ENCODE measurements at regions not wholly inside any gene's neighbourhood (a gene's known extent, or its start where the extent isn't known, plus 50 kb on each side); places are given as distances from the start of the nearest gene placed in this dataset.

DNA sequence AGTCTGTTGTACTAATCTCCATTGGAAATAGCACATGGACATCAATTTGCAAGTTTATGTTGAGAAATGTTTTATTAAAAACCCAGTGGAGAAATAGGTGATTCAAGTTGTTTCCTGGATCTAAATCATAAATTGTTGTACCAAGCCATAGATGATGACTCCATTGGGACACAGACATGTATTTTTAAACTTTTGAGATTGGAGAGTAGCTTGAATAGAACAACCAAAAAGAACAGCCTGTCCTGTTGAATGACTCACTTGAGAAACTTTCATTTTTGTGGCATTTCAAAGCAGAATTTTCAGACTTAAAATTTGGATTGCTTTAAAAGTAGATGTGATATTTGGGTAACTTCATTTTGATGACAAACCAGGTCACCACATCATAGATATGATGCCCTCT is 197.5 kb downstream of the GPAM start:
- DNase-seq (ENCODE audit: low spot score) = no peak
- intact Hi-C loops (cut with DNase I) = no loop called here

DNA sequence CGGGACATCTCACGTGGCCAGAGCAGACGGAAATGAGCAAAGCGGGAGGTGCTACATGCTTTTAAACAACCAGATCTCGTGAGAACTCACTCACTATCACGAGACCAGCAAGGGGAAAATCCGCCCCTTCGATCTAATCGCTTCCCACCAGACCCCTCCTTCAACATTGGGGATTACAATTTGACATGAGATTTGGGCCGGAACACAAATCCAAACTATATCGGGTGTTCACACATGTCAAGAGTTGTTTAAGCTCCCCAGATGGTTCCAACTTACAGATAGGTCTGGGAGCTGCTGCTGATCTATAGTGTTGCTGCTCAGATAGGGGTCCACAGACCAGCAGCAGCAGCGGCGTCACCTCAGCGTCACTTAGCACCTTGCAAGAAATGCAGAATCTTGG is 194.9 kb downstream of the GPAM start:
- no peak for DNase-seq (ENCODE audit: low spot score)
- intact Hi-C loops (cut with DNase I) = no loop called here

DNA sequence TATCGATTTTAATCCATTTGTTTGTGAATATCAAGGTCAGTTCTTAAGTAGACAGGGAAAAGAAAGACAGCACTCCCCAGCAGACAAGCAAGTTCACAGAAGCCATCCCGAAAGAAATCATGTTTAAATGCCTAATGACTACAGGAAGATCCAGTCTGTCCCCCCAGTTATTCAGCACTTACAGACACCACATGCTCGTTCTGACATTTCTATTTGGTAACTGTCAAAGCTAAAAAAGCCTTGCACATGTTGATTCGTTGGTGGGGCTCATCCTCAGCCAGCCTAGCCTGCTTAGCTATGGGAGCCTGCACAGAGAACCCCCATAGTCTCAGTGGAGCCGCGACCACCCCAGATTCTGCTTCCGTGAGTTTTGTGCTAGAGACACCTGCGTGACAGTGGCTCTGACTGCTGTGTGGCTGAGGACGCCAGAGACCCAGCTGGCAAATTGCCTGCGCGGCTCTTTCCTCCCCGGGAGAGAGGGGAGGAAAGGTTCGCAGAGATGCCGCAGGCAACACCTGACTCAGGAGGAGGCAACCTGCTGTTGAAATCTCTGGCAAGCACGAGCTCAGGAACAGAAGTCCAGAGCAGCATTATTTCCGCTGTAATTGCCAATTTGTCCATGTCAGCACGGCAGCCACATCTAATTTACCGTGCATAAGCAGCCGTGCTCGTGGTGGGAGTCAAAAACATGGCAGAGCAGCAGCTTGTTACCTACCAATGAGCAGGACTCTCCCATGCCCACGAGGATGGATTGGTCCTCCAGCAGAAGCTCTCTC is 194.2 kb downstream of the GPAM start:
- DNase-seq (ENCODE audit: low spot score) = no peak
- intact Hi-C loops (cut with DNase I) = no loop called here

DNA sequence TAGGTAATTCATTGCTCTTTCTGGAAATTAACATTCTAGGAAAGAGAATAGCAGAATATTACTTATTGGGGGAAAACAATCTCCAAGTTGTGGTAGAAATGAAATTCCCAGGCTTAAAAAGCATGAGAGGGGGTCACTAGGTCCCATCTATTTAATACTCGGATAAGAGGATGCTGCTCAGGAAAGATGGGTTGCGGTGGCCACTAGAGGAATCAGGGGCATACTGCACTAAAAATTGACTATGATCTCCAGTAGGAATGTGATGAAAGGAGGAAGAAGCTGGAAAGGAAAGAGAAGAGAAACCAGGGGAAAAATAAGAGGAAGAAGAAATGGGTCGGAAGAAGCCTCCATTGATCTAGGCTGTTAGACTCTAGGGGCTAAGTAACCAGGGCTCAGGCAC is 192.8 kb downstream of the GPAM start:
- DNase-seq (ENCODE audit: low spot score) = no peak
- intact Hi-C loops (cut with DNase I) = no loop called here

DNA sequence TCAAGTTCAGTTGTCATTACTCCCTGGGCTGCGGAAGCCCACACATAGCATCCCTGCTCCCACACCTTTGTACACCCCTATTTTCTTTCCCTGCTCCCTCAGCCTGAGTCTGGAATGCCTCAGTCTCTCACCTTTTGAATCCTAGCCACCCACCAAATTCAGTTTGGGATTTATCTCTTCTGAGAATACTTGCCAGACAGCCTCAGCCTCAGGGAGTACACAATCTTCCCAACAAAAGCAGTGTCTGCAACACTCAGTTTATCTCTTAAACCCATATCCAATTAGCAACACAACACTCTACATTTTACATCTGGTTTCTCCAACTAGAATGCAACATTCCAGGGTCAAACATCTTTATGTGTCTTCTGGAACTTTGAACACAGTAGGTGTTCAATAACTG is 190.2 kb downstream of the GPAM start:
- no peak for DNase-seq (ENCODE audit: low spot score)
- intact Hi-C loops (cut with DNase I) = no loop called here

DNA sequence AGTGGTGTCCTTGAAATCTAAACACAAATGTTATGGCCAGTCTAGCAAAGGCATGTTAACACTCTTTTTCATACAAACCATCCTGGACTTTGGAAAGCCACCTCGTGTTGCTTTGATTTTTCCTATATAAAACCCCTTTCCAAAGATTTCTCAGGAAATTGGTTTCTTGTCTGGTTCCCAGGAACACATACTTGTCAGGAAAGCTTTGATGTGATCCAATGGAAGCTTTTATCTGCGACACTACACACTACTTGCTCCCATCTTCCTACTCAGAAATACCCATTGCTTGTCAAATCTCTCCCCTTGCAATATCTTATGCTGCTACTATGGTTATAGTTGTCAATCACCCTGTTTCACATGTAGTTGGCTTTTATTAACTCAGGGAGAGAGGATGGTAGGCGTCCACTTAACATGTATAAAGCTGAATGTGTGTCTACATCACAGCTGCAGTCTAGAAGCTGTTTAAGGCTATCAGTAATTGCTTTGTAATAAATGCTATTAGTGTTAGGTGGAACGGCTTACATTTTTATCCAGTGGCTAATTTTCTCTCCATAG is 189.6 kb downstream of the GPAM start:
- intact Hi-C loops (cut with DNase I) = no loop called here
- no peak for DNase-seq (ENCODE audit: low spot score)

DNA sequence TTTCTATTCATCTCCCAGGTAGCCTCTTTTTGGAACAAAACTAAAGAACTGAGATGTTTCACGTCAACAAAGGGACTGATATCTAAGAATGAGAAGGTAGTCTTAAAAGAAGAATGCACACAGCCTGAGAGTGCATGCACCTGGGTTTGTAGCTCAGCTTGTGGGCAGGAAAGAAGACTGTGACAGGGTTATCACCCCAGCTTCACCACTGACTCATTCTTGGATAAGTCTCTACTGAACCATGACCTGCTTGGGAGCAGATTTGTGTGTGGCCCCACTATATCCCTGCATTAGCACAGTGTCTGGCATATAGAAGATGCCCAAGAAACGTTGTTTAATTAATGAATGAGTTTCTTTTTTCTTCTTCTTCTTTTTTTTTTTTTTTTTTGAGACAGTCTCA is 187.5 kb downstream of the GPAM start:
- intact Hi-C loops (cut with DNase I) = no loop called here
- no peak for DNase-seq (ENCODE audit: low spot score)

DNA sequence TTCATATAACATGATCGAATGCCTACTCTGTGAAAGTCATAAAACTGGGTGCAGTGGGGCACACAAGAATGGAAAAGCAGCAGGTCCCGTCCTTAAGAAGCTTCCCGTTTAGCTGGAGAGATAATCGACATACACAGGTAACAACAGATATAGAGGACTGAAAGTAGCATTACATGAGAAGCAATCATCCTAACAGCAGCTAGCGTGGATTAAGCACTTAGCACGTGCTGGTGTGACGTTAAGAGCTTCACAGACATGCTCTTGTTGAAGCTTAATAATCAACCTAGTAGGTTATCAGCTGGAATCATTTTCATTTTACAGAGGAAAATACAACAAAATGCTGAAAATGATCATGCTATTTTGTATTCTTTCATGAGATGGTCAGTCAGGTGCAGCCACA is 184.8 kb downstream of the GPAM start:
- intact Hi-C loops (cut with DNase I) = no loop called here
- DNase-seq (ENCODE audit: low spot score) = no peak

DNA sequence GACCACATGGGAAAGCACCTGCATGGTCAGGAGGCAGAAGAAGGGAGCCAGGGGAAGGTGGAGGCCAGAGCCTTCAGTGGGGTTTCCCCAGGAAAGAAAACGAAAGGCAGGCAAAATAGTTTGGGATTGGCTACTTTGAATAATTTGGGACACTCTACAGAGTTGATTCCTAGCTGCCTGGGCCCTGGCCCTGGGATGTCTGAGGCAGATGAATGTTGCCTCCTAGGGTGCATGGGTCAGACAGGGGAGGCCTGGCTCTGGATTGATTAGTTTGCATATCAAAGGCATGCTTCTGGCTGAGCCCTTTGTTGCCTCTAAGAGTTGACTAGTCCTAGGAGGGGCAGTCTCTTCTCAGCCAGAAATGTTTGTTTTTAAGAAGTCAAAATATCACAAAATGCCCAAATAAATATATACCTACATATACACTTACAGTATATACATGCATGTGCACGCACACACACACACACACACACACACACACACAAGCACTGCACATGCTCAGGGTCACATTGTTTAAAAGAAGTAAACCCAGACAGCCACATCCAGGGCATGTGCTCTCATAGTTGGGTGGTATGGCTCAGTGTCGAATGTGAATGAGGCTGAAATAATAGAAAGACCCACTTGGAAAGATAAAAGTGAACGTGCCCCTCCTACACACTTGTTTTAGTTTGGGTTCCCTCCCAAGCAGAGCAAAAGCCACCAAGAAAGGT is 184.2 kb downstream of the GPAM start:
- no peak for DNase-seq (ENCODE audit: low spot score)
- intact Hi-C loops (cut with DNase I) = no loop called here

DNA sequence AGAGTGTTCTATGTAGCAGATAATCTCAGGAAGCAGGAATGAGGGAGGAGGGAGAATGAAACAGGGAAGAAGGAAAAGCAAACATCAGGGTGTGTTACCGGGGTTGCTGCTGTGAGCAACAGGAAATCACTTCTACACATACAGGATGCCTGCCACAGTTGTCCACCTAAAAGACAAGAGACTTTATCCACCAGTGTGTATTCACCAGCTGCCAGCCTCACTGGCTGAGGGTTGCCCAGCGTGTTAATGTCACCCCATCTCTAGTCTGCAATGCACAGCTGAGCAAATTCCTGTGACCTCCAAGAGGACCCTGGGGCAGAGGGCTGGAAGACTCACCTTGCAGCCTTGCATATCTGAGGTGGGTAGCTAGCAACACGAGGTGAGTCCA is 183.7 kb downstream of the GPAM start:
- intact Hi-C loops (cut with DNase I) = no loop called here
- no peak for DNase-seq (ENCODE audit: low spot score)

DNA sequence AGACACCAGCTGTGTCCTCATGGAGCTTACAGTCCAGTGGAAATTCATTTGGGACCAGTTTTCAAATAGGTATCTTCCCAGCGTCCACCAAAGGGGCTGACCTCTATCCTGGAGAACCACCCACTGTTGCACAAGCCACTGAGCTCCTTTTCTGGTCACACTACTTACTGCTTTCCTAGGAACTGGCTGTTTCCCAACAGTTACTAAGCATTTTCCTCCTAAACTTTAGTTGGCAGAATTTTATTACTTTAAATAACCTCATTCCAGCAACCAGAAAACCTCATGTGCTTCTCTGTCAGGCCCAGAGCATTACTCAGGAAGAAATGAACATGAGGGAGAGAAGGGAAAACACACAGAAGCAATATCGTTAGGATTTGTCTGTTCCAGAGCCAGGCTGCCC is 183.1 kb downstream of the GPAM start:
- DNase-seq (ENCODE audit: low spot score) = no peak
- intact Hi-C loops (cut with DNase I) = no loop called here

DNA sequence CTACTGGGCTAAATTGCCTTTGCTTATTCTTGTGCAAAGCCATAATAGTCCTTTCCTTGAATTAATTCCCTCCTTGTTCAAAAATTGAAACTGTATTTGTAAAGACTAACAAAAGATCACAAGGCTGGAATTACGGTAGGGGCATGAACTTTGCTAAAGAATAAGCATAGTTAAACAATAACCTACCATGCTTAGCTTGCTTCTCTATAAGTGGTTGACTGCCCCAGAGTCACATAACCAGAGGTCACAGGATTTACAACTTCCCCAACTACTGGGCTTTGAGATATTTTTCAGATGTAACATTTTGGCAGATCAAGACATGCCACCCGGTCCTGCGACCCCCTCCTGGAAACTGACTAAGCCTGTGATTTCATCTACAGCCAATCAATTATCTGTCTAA is 181.4 kb downstream of the GPAM start:
- intact Hi-C loops (cut with DNase I) = no loop called here
- no peak for DNase-seq (ENCODE audit: low spot score)

DNA sequence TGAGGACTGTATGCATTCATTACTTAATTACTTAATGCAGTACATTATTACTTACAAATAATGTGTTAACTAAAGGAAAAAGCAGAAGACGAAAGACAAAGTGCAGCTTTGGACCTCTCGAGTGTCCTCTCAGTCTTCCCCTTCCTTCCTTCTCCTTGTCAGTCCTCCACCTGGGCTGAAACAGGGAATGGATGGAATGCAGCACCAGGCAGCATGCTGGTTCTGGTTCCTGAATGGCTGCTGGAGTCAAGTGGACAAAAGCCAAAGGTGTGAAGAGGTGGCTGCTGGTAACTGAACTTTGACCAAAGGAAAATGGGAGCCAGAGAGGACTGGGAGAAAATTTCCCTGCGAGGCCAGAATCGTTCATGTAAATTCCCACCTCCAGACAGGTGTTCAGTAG is 179.5 kb downstream of the GPAM start:
- intact Hi-C loops (cut with DNase I) = no loop called here
- DNase-seq (ENCODE audit: low spot score) = no peak

DNA sequence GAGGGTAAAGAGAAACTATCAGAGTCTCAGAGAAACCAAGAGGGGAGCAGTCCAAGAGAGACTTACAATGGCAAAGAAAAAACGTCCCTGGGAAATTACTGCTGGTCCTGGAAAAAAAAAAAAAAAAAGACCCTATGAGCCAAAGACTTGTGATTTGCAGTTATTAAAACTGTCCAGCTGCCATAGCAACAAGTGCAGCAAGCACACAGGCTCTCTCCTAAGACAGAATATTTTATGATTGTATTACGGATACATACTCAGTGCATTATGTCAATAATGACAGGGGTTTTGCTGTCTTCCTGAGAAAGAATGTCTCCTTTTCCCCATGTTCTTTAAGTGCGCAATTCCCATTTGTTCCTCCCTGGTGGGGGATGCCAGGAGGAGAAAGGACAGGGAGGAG is 178.5 kb downstream of the GPAM start:
- DNase-seq (ENCODE audit: low spot score) = no peak
- intact Hi-C loops (cut with DNase I) = no loop called here

DNA sequence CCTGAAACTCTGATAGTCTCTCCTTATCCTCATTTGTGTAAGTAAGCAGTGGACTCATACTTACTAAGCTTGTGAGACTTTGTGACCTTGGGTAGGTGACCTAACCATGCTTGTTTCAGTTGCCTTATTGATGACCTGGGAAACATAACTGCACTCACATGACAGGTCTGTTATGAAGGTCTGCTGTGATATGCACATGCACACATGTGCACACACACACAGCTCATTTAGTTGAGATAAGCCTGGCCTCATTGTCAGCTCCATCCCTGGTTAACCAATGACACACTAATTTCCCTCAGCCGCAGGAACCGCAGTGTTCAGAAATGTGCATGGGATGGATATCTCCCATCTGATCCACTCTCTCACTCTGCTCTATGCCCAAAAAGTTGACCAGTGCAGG is 177.2 kb downstream of the GPAM start:
- DNase-seq (ENCODE audit: low spot score) = no peak

DNA sequence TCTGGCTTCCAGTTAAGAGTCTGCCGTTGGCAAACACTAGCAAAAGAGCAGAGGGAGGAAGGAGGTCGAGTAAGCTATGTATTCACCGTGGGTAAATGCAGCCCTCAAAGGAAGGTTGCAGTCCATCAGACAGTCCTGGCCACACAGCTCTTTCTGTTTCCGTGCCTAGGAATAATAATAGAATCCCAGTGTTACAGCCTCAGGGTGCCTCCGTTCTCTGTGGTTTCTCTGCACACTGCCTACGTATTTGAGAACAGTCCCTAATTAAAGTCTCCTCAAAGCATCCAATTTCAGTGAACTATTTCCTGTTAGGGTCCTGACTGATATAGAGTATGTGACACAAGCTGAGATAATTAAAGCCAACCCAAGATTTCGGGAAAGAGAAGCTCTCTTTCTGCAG is 176.7 kb downstream of the GPAM start:
- no peak for DNase-seq (ENCODE audit: low spot score)
- intact Hi-C loops (cut with DNase I) = no loop called here

More for the DNA sequence above, 177.2 kb downstream of the GPAM start:
- intact Hi-C loops (cut with DNase I) = no loop called here

DNA sequence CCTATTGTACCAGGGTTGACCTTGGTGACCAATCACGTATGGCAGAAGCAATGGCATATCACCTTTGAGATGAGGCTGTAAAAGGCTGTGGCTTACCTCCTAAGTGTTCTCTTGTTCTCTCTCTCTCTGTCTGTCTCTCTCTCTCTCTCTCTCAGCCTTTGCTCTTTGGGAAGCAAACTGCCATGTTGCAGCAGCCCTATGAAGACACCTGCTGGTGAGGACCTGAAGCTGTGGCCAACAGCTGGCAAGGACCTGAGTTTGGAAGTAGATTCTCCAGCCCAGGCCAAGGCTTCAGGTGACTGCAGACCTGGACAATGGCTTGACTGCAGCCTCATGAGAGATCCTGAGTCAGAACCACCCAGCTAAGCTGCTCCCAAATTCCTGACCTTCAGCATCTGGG is 161.4 kb downstream of the GPAM start:
- intact Hi-C loops (cut with DNase I) = no loop called here
- DNase-seq (ENCODE audit: low spot score) = no peak

DNA sequence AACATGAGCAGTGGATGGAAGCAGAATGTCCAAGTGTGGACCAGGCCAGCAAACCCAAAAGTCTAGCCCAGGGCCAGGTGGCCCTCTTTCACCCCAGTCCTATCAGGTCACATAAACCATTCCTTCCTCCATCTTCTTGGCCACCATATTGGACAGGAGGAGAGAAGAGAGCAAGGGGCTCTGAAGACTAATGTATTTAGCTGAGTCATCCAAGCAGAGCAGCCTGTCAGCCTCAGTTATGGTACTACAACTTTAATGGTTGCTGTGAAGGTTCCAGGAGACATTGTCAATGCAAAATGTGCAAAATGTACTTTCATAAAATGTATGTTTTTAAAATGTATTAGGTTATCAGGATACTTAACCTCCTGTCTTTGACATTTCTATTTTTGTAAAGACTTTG is 159.5 kb downstream of the GPAM start:
- intact Hi-C loops (cut with DNase I) = no loop called here
- no peak for DNase-seq (ENCODE audit: low spot score)

DNA sequence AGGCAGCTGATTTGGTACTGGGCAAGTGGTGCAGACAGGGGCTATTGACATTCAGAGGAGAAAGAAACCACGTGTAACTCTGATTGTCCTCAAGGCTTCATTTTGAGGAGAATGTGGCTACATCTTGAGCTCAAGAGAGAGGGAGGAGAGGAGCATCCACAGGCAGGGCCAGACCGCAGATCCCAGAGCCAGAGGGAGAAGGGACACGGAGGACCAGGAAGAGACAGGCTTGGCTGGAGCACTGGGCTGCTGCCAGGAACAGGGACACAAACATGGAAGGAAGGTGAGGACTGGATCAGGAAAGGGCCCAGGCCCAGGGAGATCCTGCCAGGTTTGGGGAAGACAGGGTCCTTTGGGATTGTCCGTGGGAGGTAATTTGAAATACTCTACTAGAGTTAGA is 158.3 kb downstream of the GPAM start:
- intact Hi-C loops (cut with DNase I) = no loop called here
- DNase-seq (ENCODE audit: low spot score) = no peak

DNA sequence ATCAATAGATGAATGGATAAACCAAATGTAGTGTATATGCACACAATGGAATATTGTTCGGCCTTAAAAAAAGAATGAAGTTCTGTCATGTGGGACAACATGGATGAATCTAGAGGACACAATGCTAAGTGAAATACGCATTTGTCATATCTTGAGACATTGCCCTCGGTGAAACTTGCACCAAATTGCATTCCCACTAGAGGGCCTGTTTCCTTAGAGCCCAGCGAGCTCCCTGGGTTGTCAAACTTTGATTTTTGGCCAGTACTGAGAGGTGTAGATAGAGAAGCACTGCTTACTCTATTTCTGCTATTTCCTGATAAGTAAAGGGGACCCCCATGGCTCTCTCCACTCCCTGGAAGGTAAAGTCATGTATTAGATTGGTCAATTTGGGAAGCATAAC is 157.1 kb downstream of the GPAM start:
- DNase-seq (ENCODE audit: low spot score) = no peak
- intact Hi-C loops (cut with DNase I) = no loop called here

DNA sequence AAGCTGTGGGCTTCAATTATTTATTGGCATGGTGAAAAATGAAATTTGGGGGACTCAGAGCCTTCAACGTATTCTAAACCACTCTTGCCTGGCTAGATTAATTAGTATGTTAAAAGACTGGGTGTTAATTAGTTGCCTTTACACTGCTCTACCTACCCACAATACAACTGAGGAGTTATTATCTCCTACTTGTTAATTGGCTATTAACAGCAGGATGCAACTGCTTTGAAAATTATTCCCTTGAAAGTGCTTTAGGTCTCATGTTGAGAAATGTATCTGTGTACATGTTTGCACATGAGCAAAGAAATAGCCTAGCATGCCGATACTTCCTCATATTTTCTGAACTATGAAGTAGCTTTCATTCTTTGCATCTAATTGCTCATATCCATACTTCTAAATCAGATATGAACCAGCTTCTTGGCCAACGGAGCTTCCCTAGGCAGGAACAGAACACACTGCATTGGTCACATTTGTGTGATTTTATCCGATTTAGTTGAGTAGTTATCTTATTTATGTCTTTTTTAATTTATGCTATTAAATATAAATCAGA is 155.8 kb downstream of the GPAM start:
- intact Hi-C loops (cut with DNase I) = no loop called here
- DNase-seq (ENCODE audit: low spot score) = no peak
